ENCODE measurements at regions not wholly inside any gene's neighbourhood (a gene's known extent, or its start where the extent isn't known, plus 50 kb on each side); places are given as distances from the start of the nearest gene placed in this dataset.
"Not testable (repeated sequence)": the region's sequence is repeated elsewhere in the genome, so short reads cannot be mapped to it uniquely, and the experiment has no call there.

GRCh38 chr7:131083781-131084180 is 243.9 kb upstream of the MKLN1 start:
- dilution Hi-C loops (cut with MboI; ENCODE audit: extremely low pct_ligation_motif_present, low sequenced_read_pairs): no loop called here
- no peak for TF ChIP-seq CTCF (optimal IDR thresholded peaks at IDR 0.05 in 1 of 3, IDR thresholded peaks at IDR 0.05 in 1 of 3, conservative IDR thresholded peaks at IDR 0.05 in 1 of 3; ENCODE audit: extremely low read depth in 1 of 3, insufficient read depth in 2 of 3, low read length in 3 of 3)
- no peak for TF ChIP-seq EZH2 (IDR thresholded peaks at IDR 0.05; ENCODE audit: low read length)
- H3K4me2 ChIP-seq (ENCODE audit: control insufficient read depth, extremely low read depth, insufficient read depth, low read depth, low read length): no peak overlapping the region

GRCh38 chr7:131084336-131084735 is 243.3 kb upstream of the MKLN1 start:
- H3K36me3 ChIP-seq (ENCODE audit: control insufficient read depth in 2 of 2, extremely low read depth in 1 of 2, insufficient read depth in 2 of 2, low read length in 2 of 2); H4K20me1 ChIP-seq (ENCODE audit: control insufficient read depth, extremely low read depth, insufficient read depth, low read length); H3K9me1 ChIP-seq (ENCODE audit: control insufficient read depth, extremely low read depth, insufficient read depth, low read length); DNase-seq (ENCODE audit: low read depth, low spot score); H3K27me3 ChIP-seq (ENCODE audit: control insufficient read depth, extremely low read depth, insufficient read depth, low read length); H3K27ac ChIP-seq (ENCODE audit: control insufficient read depth, insufficient read depth, low read length); H3K4me2 ChIP-seq (ENCODE audit: control insufficient read depth, extremely low read depth, insufficient read depth, low read depth, low read length); dilution Hi-C loops (cut with MboI; ENCODE audit: extremely low pct_ligation_motif_present, low sequenced_read_pairs); H3K4me1 ChIP-seq (ENCODE audit: control insufficient read depth, extremely low read depth, insufficient read depth, low read length); H3K9ac ChIP-seq (ENCODE audit: control insufficient read depth, extremely low read depth, insufficient read depth, low read length); H3K9me3 ChIP-seq (ENCODE audit: control insufficient read depth, low read depth, low read length); H3K4me3 ChIP-seq (ENCODE audit: control insufficient read depth in 2 of 3, extremely low read depth in 1 of 3, insufficient read depth in 2 of 3, low read depth in 1 of 3, low read length in 3 of 3); H2AFZ ChIP-seq (ENCODE audit: control insufficient read depth, low read length); FAIRE-seq: not testable (repeated sequence)
- H3K79me2 ChIP-seq (ENCODE audit: control insufficient read depth, insufficient read depth, low read length): peaks cover 20% of the 10 kb centered on the region

More at GRCh38 chr7:131083781-131084180, 243.9 kb upstream of the MKLN1 start:
- H3K9me1 ChIP-seq (ENCODE audit: control insufficient read depth, extremely low read depth, insufficient read depth, low read length): no peaks in the 10 kb centered on the region
- DNase-seq (ENCODE audit: low read depth, low spot score): no peak
- H3K36me3 ChIP-seq (ENCODE audit: control insufficient read depth in 2 of 2, extremely low read depth in 1 of 2, insufficient read depth in 2 of 2, low read length in 2 of 2): peaks cover 0 to 1% of the 10 kb centered on the region in 2 experiments
- no peaks in the 10 kb centered on the region for H3K4me1 ChIP-seq (ENCODE audit: control insufficient read depth, extremely low read depth, insufficient read depth, low read length)
- peaks cover 18% of the 10 kb centered on the region for H3K79me2 ChIP-seq (ENCODE audit: control insufficient read depth, insufficient read depth, low read length)
- no peak for FAIRE-seq
- no peaks in the 10 kb centered on the region for H3K9me3 ChIP-seq (ENCODE audit: control insufficient read depth, low read depth, low read length)
- H3K4me3 ChIP-seq (ENCODE audit: control insufficient read depth in 2 of 3, extremely low read depth in 1 of 3, insufficient read depth in 2 of 3, low read depth in 1 of 3, low read length in 3 of 3): no peak overlapping the region
- H3K27me3 ChIP-seq (ENCODE audit: control insufficient read depth, extremely low read depth, insufficient read depth, low read length): no peaks in the 10 kb centered on the region
- no peak overlapping the region for H2AFZ ChIP-seq (ENCODE audit: control insufficient read depth, low read length)
- no peak overlapping the region for H3K9ac ChIP-seq (ENCODE audit: control insufficient read depth, extremely low read depth, insufficient read depth, low read length)
- H4K20me1 ChIP-seq (ENCODE audit: control insufficient read depth, extremely low read depth, insufficient read depth, low read length): no peaks in the 10 kb centered on the region
- no peak overlapping the region for H3K27ac ChIP-seq (ENCODE audit: control insufficient read depth, insufficient read depth, low read length)

Data from keratinocyte (primary cell).